ENCODE measurements at regions not wholly inside any gene's neighbourhood (a gene's known extent, or its start where the extent isn't known, plus 50 kb on each side); places are given as distances from the start of the nearest gene placed in this dataset.
"Not testable (repeated sequence)": the region's sequence is repeated elsewhere in the genome, so short reads cannot be mapped to it uniquely, and the experiment has no call there.

DNA sequence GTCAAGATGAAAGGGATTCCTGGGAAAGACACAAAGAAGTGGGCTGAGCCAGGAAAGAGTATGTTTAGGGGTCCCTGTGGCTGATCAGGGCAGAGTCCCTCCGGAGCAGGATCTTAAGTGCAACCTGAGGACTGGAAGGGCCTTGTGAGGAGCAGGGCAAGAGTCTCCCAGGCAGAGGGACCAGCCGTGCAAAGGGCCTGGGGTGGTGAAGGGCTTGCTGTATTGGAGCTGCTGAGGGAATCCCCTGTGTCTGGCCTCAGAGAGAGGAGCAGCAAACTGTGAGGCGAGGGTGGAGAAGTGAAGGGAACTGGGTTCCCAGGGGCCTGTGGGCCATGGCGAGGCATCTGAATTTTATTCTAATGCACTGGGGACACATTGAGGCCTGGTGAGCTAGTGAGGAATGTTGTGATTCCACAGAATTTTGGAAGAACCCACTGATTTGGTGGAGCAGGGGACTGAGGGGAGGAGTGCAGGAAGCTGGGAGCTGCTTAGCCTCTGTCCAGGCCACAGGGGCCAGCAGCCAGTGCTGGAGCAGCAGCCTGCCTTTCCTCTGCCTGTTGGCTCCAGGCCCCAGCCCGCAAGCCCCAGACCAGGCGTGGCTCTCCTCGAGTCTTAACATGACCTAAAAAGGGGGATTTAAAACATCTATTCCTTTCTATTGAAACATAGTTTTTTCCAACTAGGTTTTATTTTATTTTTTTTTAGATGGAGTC lies 138.4 kb upstream of the IGFBP3 start:
- DNase-seq (ENCODE audit: low spot score) = no peak

DNA sequence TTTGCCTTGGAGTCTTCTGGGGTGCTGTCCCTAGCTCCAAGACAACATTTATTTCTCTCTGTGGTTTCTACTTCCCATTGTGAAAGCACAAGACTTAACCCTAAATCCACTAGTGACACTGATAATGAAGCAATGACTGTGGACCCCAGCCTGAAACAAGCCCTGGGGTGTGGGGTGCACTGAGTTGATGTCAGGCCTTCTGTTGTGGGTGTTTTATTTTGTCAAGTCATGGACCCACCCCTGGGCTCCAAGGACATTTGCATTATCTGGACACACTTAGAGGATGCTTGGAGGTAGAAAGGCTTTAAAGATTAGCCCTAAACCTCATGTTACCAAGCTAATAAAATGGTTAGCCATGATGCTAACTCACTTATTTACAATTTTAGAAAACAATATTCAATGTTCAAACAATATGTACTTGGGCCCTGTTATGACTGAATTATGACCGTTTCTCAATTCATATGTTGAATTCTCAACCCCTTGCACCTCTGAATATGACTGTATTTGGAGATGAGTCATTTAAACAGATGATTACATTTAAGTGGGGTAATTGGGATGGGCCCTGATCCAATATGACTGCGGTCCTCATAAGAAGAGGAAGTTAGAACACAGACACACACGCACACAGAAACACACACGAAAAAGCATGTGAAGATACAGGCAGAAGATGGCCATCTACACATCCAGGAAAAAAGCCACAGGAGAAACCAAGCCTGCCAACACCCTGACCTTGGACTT lies 137.2 kb upstream of the IGFBP3 start:
- no peak for DNase-seq (ENCODE audit: low spot score)

DNA sequence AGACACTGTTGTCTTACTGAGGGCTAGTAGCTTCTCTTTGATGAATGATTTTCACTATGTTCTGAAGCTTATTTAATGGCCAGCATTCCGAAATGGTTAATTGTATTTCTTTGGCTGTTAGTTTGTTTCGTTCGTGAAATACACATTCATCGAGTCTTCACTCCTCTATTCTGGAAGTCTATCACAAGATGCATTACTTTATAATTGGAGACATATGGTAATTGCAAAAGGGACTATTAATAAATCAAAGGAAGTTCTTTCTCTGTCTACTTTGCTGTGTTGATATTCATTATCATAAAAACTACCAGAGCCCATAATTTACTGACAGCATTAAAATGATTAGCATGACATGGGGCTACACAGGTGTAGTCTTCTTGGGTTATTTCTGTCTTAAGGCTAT lies 133.8 kb upstream of the IGFBP3 start:
- no peak for DNase-seq (ENCODE audit: low spot score)

DNA sequence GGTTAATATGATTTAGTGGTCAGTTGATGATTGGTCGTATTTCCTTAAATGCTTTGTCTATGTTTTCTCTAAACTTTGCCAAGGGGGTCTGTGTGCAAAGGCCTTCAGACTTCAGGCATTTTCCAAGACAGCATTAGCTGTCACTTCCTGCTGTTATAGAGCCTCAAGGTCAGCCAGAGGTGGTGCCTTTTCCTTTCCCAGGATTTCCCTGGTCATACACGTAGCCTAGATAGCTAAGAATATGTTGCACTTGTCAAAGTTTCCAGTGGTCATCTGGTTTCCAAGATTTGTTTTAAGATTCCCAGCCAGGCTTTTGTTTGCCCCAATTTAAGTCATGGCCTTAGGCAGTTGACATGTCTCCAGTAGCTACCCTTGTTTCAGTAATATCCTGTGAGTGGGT lies 133.2 kb upstream of the IGFBP3 start:
- no peak for DNase-seq (ENCODE audit: low spot score)

DNA sequence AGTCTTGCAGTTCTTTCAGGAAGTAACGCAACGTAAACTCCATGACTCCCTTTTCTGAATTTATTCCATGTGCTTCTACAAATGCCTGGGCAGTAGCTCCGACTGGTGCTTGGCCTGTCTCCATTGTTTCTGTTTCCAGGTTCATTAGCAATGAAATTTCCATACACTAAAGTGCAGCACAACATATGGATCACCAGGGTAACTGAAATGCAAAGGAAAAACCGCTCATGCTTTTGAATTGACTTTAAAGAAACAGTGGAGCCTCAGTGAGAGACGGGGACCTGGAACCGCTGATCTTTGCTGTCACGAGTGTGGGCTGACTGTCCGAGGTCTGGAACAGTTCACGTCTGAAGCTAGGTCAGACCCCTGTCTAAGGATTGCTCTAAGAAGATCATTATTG lies 126.5 kb upstream of the IGFBP3 start:
- no peak for DNase-seq (ENCODE audit: low spot score)

DNA sequence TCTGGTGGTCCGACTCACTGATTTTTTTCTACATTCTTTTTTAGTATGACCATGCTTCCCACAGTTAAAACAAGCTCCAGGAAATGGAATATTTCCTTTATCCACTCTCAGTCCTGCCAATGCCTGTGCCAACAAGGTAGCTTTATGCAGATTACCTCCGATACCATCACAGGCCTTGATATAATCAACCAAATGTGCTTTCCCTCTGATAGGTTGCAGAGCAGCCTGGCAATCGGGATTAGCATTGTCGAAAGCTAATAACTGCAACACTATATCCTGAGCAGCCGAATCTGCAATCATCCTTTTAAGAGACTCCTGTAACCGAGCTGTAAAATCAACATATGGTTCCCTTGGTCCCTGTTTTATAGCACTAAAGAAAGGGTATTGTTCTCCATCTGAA lies 122.3 kb upstream of the IGFBP3 start:
- DNase-seq (ENCODE audit: low spot score) = not testable (repeated sequence)

DNA sequence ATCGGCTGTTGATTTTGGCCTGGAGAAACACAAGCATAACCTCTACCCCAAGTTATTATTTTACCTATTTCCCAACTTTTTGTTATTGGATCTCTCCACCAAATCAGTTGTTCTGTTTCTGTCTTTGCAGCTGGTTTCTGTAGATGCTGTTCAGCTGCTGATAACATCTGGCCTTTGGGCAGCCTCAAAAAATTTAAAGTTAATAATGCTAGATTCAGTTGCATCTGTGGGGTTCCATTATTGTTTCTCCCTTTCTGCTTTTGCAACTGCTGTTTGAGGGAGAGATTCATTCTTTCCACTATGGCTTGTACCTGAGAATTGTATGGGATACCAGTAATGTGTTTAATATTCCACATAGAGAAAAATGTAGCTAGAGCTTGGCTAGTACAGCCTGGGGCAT lies 118.7 kb upstream of the IGFBP3 start:
- not testable (repeated sequence) for DNase-seq (ENCODE audit: low spot score)

DNA sequence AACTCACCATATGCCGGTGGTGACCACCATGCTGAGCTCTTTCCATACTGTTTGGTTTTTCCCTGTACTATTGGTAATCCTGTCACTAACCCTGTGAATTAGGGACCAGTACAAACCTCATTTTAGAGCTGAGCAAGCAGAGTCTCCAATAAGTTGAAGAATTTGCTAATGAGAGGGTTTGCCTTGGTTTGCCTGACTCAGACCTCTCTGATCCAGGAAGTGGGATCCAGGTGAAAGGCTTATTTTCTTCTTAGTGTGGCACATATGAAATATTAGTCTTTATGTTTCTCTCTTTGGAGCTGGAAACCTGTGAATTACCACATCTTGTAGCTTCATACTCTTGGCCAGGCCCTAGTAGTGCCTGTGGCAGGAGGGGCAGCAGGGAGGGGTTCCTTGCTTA lies 114.1 kb upstream of the IGFBP3 start:
- no peak for DNase-seq (ENCODE audit: low spot score)

DNA sequence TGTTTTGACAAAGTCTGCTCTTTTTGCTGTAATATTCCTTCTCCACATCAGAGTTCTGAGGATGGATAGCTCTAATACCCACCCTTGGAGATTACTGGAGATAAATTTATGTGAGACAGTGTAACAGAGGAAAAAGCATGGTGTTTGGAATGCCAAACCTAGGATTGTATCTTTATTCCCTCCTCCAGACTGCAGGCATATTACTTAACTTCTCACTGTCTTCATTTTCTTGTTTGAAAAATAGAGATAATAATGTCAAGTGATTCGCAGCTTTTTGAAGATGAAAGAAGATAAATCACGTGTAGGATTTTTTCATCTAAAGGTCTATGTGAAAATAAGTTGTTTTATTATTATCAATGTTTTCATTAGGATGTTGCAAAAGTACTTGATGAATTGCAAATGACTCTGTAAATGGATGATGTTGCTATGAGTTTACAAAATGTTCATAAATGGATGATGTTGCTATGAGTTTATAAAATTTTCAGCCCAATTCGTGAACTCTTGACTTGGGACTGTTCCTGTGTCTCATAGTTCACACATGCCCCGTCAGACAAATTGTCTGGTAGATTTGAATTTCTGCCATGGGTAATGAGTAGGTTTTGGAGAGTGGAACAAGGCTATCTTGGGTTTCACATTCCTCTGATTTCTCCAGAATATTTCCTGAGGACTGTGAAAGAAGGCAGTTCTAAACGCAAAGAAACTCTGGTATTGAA lies 113.1 kb upstream of the IGFBP3 start:
- DNase-seq (ENCODE audit: low spot score) = no peak

DNA sequence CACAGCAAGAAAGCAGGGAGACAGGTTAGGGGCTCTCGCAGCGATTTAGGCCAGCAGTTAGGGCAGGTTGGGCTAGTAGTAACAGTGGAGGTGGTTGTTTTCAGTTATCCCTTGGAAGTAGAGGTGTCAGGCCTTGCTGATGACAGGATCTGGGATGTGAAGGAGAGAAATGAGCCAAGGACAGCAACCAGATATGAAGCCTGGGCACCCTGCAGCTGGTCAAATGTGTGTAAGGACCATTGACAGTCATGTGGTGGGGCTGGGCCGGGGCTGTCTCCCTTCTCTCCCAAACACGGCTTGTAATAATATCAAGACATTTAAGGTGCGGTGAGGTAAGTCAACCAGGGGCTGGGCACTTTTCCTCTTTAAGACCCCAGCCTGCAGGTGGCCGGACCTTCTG lies 112.5 kb upstream of the IGFBP3 start:
- DNase-seq (ENCODE audit: low spot score) = no peak

DNA sequence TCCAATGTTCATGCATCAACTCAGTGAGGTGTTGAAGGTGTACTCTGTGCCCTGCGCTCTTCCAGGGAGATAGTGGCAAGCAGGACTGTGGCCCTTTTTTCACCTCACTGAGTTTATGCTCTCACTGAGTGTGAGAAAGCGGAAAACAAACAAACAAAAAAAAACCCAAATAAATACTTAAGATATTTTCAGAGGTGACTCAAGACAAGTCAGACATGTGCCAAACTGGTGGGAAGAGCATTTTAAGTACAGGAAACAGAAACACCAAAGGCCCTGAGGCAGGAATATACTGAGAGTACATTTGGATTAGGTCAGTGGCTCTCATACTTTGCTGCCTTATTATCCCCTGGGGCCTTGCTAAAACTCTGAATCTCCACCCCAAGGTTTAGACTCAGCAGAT lies 111.9 kb upstream of the IGFBP3 start:
- no peak for DNase-seq (ENCODE audit: low spot score)

DNA sequence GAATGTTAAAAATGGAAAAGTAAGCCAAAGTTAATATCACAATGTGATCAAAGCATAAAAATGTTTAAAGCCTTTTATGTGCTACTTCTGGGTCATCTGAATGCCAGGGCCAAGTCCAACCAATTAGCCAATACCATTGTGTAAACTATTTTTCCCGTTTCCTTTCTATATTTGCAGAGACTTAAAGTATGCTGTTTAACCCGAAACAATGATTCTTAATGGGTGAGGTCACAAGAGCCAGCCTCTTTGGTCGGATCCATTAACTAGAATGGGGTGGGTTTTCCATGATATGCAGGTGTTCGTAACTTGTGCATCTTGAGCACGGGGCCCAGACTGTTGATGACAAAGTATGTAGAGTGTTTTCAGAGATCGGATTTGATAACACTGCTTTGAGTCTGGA lies 111.3 kb upstream of the IGFBP3 start:
- no peak for DNase-seq (ENCODE audit: low spot score)

DNA sequence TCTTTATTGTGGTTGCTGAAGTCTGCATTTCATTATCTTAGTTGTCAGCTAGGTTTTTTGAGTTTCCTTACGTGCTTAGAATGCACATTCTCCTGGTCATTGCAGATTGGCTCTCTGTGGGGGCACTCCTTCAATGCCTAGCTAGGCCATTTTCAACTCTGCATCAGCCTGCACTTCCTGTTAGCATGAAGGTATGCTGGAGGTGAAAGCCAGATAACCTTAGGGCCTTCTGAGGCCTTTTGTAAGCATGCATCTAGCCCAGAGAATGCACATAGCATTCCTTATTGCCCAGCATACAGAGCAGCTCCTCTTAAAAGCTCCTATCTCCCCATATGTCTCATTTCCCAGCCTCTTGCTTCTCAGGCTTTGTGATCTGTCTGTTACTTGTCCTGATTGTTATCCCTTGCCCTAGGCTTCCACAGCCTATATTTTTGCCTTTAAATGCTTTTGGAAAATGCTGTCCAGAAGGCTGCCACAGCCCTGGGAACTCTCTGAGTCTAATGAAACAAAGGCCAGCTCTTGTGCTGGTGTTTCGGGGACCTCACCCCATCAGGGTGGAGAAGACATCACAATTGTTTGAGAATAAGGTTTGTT lies 108.1 kb upstream of the IGFBP3 start:
- DNase-seq (ENCODE audit: low spot score) = no peak

DNA sequence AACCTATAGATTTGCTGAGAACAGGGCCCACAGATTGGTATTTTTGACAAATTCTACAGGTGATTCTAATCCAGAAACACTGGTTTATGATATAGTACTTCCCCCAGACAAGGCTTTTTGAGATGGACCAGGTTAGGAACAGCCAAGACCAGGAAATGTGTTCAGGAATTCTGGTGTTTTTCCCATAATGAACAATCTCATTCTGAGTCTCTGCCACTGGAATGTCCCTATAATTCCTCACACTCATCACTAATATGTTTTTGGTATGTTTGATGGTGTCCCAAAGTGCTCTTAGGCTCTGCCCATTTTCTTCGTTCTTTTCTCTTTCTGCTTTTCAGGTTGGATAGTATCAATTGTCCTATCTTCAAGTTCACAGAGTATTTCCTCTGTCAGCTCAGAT lies 107.2 kb upstream of the IGFBP3 start:
- no peak for DNase-seq (ENCODE audit: low spot score)

DNA sequence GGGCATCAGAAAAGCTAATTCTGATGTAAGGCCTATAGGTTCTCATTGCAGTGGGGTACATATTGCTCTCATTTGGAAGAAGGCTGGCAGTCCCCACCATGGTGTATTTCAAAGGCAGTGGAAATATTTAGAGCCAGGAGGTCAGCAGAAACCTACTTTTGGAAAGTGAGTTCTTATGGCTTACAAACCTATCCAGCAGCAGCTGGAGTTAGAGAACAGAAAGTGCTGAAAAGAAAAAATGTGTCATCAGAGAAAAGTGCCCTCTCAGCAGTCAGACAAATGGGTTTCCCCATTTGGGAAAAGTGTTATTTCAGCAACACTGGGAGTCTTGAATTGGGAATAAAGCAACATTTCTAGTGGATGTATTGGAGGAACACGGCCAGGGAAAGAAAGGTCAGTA lies 105.7 kb upstream of the IGFBP3 start:
- no peak for DNase-seq (ENCODE audit: low spot score)

DNA sequence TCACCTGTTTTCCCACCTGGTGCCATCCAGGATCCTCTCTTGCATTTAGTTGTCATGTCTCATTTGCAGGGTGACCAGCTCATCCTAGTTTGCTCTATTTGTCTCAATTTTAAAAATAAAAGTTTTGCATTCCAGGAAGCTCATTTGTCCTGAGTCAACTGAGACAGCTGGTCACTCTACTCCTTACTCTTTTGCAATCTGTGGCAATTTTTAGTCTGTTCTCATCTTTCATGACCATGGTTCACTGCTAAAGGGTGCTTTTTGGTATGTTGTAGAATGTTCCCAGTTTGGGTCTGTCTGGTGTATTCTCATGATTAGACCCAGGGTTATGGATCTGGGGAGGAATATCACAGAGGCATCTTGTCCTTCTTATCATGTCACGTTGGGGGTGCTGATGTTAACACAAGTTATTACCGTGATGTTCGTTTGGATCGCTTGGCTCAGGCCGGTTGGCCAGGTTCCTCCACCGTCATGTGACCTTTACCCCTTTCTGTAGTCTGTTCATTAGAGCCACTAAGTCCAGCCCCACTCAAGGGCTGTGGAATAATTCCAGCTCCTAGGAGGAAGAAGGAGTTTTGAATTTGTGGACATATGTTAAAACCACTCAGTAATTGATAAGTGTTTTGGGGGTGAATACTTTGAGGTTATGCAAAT lies 103.3 kb upstream of the IGFBP3 start:
- DNase-seq (ENCODE audit: low spot score) = no peak

DNA sequence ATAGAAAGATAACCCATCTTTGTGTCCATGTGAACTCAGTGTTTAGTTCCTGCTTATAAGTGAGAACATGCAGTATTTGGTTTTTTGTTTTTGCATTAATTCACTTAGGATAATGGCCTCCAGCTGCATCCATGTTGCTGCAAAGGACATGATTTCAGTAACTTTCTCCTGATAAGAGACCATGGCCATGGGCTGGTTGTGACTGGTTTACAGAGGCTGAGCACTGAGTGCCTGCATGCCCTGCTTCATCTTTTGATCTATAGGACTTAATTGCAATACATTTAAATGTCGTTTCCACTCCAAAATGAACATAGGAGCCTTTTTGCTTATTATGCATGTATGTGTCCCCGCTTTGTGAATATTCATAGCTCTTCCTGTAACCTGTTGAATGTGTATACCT lies 101.3 kb upstream of the IGFBP3 start:
- DNase-seq (ENCODE audit: low spot score) = no peak

DNA sequence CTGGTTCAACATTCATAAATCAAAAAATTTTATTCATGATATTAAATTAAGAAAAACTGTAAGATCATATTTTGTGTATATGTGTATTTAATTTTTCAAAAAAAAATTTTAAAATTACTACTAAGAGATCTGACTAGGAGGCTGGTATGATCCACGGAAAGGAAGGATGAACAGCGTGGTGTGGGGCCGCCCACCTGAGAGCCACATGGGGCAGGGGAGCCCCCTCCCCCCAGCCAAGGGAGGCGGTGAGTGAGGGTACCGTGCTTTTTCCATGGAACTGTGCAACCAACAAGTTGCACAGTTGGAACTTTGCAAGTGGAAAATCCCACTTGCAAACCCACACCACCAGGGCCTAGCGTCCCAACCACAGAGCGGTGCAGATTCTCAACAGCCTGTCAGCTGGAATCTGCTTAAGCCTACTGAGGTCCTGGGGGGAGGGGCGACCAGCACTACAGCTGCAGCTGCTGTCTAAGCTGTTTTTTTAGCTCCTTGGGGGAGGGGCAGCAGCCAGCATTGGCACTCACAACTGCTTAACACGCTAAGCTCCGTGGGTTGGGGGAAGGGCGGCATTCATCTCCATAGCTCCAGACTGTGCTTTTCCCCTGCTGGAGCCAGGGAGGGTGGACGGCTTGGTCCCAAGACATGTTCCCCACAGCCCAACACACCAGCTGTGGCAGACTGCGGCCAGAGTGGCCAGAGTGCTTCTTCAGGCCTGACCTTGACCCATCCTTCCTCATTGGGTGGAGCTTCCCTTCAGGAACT lies 94.2 kb upstream of the IGFBP3 start:
- no peak for DNase-seq (ENCODE audit: low spot score)

DNA sequence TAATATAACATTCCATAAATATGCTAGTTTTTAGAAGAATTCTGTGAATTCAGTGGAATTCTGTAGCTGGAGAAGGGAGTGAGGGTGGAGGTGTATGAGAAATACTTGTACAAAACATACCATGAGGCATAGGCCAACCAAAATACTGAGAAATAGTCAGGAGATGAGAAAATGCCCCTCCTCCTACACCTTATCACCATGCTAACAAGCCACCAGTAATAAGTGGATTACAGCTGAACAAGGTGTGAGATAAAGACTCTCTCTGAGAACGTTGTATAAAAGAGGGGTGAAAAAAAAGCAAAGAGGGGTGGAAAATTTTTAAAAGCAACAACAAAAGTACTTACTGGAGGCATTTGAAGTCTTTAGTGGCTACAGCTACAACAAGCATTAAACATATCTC lies 90.4 kb upstream of the IGFBP3 start:
- no peak for DNase-seq (ENCODE audit: low spot score)

DNA sequence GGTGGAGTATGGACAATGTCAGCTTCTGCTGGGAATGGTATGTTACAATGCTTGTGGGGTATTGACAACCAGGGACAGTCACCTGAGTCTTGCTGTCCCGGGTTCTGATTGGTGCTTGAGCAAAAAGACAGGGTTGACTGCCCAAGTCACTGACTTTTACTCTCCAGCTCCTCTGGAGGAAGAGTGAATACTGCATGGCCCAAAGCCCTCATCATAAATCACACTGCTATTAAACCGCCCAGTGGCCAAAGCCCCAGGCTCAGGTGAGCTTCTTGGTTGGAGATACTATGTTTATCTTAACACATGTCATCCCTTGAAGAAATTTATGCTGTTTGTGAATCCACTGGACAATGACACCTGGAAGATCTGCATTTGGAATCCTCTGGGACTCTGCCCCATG lies 90.0 kb upstream of the IGFBP3 start:
- DNase-seq (ENCODE audit: low spot score) = no peak

DNA sequence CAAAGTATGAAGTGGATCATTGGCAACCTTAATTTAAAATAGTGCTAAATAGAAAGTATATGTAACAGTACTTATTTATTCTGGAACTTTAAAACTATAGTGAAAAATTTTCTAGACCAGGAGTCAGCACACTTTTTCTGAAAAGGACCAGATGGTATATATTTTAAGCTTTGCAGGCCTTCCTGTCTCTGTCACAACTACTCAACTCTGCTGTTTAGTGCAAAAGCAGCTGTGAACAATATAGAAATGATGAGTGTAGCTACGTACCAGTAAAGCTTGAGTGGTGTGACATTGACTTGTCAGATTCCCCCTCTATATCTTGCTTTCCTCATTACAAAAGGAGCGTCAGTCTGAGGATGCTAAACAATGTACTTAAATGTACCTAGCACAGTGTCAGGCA lies 88.1 kb upstream of the IGFBP3 start:
- DNase-seq (ENCODE audit: low spot score) = no peak

Measured in germinal center (tissue), 1 donor.